ENCODE measurements at regions not wholly inside any gene's neighbourhood (a gene's known extent, or its start where the extent isn't known, plus 50 kb on each side); places are given as distances from the start of the nearest gene placed in this dataset.

GRCh38 chr3:76500746-76501275 lies 539.1 kb upstream of the ROBO2 start:
- TF ChIP-seq CTCF (IDR thresholded peaks at IDR 0.05 in 4 of 5, conservative IDR thresholded peaks at IDR 0.05 in 1 of 5) = no peak
- no peak for TF ChIP-seq POLR2A (IDR thresholded peaks at IDR 0.05)
